Stimulated activated CD8-positive, alpha-beta memory T cell treated with anti-CD3 and anti-CD28 coated beads, Interleukin-4, amount 100 ng/mL, for 48 hours (primary cell): ENCODE measurements at regions not wholly inside any gene's neighbourhood (a gene's known extent, or its start where the extent isn't known, plus 50 kb on each side); places are given as distances from the start of the nearest gene placed in this dataset.
"Not testable (repeated sequence)": the region's sequence is repeated elsewhere in the genome, so short reads cannot be mapped to it uniquely, and the experiment has no call there.

Source experiments
- DNase-seq: peaks from one replicate; pipeline ENCODE4 v3.0.0-alpha.2; 2020

DNA sequence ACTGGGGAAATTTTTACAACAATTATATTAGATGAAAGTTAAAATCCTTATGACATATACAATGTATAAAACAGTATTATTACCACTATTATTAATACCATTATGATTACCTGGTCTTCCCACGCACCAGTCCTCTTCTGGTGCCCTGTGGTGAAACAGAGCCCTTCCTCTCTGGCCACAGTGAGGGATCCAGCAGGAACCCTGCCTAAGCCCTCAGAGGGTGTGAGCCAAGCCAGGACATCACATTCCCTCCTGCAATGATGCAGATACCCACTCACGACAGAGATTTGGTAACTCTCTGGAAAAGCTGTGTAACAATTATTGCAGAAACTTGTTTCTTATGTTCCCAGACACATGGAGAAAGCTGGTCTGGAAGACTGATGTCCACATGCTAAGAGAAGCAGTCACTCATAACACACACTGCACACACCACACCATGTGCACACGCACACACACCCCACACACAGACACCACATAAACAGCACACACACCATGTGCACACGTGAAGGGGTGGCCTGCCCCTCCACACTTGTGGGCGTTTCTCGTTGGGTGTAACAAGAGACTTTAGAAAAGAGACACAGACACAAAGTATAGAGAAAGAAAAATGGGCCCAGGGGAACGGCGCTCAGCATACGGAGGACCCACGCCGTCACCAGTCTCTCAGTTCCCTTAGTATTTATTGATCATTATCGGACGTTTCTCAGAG lies 1373.8 kb upstream of the DEFB115 start:
- DNase-seq: not testable (repeated sequence)

GRCh38 chr20:29884322-29884721 lies 1373.1 kb upstream of the DEFB115 start:
- not testable (repeated sequence) for DNase-seq

GRCh38 chr20:29885282-29886185 lies 1371.9 kb upstream of the DEFB115 start:
- not testable (repeated sequence) for DNase-seq

DNA sequence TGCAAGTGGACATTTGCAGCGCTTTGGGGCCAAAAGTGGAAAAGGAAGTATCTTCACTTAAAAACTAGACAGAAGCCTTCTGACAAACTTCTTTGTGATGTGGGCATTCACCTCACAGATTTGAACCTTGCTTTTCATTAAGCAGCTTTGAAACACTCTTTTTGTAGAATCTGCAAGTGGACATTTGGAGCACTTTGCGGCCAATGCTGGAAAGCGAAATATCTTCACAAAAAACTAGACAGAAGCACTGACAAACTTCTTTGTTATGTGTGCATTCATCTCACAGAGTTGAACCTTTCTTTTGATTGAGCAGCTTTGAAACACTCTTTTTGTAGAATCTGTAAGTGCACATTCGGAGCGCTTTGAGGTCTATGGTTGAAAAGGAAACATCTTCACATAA lies 1365.9 kb upstream of the DEFB115 start:
- DNase-seq: not testable (repeated sequence)
